Vagina (tissue), 2 donors: ENCODE measurements at regions not wholly inside any gene's neighbourhood (a gene's known extent, or its start where the extent isn't known, plus 50 kb on each side); places are given as distances from the start of the nearest gene placed in this dataset.

Source experiments
- POLR2A ChIP-seq, 2 donors: fragments of 450-650 bp; IDR thresholded peaks; one replicate each; pipeline ENCODE4 v1.6.1; 2017; ENCODE audit warnings: antibody characterized with exemption in 2 of 2, mild to moderate bottlenecking in 2 of 2, moderate library complexity in 2 of 2
- TF ChIP-seq, protein P1 (sequence below), 3 experiments: fragments of 450-650 bp in 2 of 3; fragments of 200-600 bp in 1 of 3; sonication (generic) in 1 of 3; IDR thresholded peaks; one replicate each; pipeline ENCODE4 v1.5.1; 2017 to 2019; ENCODE audit warnings: antibody characterized with exemption in 3 of 3, mild to moderate bottlenecking in 2 of 3, moderate library complexity in 2 of 3

DNA sequence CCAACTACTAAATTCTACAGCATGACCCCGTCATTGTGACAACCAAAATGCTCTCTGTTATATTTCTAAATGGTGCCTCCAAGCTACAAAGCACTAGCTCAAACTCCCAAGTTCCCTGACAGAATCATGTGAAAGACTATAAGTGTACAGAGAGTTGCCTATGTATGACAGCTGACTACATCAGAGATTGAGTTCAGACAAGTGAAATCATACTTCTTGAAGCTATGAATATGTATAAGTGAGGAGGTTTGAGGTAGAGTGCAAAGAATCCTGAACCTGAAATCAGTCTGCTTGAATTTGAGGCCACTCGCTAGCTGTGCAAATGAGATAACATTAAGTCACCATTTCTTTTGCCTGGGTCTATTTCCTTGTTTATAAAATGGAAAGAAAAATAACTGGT is 63.9 kb upstream of the TP63 start:
- TF ChIP-seq, protein P1, sequence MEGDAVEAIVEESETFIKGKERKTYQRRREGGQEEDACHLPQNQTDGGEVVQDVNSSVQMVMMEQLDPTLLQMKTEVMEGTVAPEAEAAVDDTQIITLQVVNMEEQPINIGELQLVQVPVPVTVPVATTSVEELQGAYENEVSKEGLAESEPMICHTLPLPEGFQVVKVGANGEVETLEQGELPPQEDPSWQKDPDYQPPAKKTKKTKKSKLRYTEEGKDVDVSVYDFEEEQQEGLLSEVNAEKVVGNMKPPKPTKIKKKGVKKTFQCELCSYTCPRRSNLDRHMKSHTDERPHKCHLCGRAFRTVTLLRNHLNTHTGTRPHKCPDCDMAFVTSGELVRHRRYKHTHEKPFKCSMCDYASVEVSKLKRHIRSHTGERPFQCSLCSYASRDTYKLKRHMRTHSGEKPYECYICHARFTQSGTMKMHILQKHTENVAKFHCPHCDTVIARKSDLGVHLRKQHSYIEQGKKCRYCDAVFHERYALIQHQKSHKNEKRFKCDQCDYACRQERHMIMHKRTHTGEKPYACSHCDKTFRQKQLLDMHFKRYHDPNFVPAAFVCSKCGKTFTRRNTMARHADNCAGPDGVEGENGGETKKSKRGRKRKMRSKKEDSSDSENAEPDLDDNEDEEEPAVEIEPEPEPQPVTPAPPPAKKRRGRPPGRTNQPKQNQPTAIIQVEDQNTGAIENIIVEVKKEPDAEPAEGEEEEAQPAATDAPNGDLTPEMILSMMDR (IDR thresholded peaks at IDR 0.05) = no peak
- TF ChIP-seq POLR2A (IDR thresholded peaks at IDR 0.05) = no peak
